Breast epithelium (tissue), 3 donors: ENCODE measurements at regions not wholly inside any gene's neighbourhood (a gene's known extent, or its start where the extent isn't known, plus 50 kb on each side); places are given as distances from the start of the nearest gene placed in this dataset.

Source experiments
- CTCF ChIP-seq, 3 donors: fragments of 450-650 bp; IDR thresholded peaks; one replicate each; pipeline ENCODE4 v1.5.1; 2016 to 2017; ENCODE audit warnings: antibody characterized with exemption in 3 of 3, mild to moderate bottlenecking in 3 of 3, moderate library complexity in 3 of 3
- POLR2A ChIP-seq: fragments of 450-650 bp; IDR thresholded peaks from one replicate; pipeline ENCODE4 v1.6.1; 2016; ENCODE audit warnings: antibody characterized with exemption, mild to moderate bottlenecking, moderate library complexity

GRCh38 chr4:184962125-184962638, 56.1 kb upstream of the HELT start:
- no peak for TF ChIP-seq CTCF (IDR thresholded peaks at IDR 0.05)
- no peak for TF ChIP-seq POLR2A
